Ovary (tissue), 3 donors: ENCODE measurements at regions not wholly inside any gene's neighbourhood (a gene's known extent, or its start where the extent isn't known, plus 50 kb on each side); places are given as distances from the start of the nearest gene placed in this dataset.

Experiments used
- EP300 ChIP-seq: sonication (generic); formaldehyde crosslinking; IDR thresholded peaks from one replicate; pipeline ENCODE4 v1.6.1; 2017; ENCODE audit warnings: antibody characterized with exemption
- POLR2A ChIP-seq: fragments of 450-650 bp; IDR thresholded peaks from one replicate; pipeline ENCODE4 v1.6.1; 2017; ENCODE audit warnings: antibody characterized with exemption, mild to moderate bottlenecking, moderate library complexity
- TF ChIP-seq, protein P1 (sequence below), 3 donors: fragments of 450-650 bp in 2 of 3; fragments of 200-600 bp in 1 of 3; IDR thresholded peaks; one replicate each; pipeline versions ENCODE4 v1.5.1 to v1.8.0; 2016 to 2022; ENCODE audit warnings: antibody characterized with exemption in 3 of 3, mild to moderate bottlenecking in 1 of 3
- donor health status: DM: no; HTN: no; CAD: no.

DNA sequence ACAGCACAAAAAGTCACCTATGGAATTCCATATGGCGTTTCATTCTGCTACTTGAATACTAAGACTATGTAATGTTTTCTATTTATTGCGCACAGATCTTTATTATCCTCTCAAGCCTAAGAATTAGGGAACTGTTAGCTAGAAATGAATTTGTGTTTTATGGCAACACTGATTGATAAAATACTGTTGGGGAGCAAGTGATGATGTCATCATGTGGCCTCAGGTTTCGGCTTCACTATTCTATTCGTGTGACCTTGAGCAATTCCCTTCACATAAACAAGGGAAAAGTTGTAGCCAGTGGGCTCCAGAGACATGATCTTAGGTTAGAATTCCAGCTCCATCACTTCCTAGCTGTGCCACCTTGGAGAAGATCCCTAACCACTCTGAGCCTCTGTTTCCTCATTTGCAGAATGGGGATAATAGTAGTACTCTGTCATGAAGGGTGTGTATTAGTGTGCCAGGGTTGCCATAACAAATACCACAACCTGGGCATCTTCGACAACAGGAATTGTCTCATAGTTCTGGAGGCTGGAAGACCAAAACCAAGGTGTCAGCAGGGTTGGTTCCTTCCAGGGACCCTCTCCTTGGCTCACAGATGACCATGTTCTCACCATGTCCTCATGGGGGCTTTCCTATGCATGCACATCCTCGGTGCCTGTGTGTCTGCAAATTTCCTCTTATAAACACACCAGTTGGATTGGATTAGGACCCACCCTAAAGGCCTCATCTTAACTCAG, 371.2 kb downstream of the RRAGC start:
- TF ChIP-seq, protein P1, sequence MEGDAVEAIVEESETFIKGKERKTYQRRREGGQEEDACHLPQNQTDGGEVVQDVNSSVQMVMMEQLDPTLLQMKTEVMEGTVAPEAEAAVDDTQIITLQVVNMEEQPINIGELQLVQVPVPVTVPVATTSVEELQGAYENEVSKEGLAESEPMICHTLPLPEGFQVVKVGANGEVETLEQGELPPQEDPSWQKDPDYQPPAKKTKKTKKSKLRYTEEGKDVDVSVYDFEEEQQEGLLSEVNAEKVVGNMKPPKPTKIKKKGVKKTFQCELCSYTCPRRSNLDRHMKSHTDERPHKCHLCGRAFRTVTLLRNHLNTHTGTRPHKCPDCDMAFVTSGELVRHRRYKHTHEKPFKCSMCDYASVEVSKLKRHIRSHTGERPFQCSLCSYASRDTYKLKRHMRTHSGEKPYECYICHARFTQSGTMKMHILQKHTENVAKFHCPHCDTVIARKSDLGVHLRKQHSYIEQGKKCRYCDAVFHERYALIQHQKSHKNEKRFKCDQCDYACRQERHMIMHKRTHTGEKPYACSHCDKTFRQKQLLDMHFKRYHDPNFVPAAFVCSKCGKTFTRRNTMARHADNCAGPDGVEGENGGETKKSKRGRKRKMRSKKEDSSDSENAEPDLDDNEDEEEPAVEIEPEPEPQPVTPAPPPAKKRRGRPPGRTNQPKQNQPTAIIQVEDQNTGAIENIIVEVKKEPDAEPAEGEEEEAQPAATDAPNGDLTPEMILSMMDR (IDR thresholded peaks at IDR 0.05) = no peak
- TF ChIP-seq POLR2A (no peak), EP300 (no peak)
